Suprapubic skin (tissue), 4 donors: ENCODE measurements at regions not wholly inside any gene's neighbourhood (a gene's known extent, or its start where the extent isn't known, plus 50 kb on each side); places are given as distances from the start of the nearest gene placed in this dataset.

Experiments
- DNase-seq, 2 donors: peaks; one replicate each; pipeline ENCODE4 v3.0.0-alpha.2; 2019; ENCODE audit warnings: low spot score in 2 of 2
- H3K27ac ChIP-seq: fragments of 200-600 bp; sonication (generic); one replicate; pipeline ENCODE4 v1.5.1; 2019
- H3K27me3 ChIP-seq: fragments of 200-600 bp; sonication (generic); one replicate; pipeline ENCODE4 v1.5.1; 2019
- H3K36me3 ChIP-seq: fragments of 200-600 bp; sonication (generic); one replicate; pipeline ENCODE4 v1.5.1; 2019
- H3K4me1 ChIP-seq: fragments of 200-600 bp; sonication (generic); one replicate; pipeline ENCODE4 v1.5.1; 2019
- H3K4me3 ChIP-seq: fragments of 200-600 bp; sonication (generic); one replicate; pipeline ENCODE4 v1.5.1; 2019; ENCODE audit warnings: mild to moderate bottlenecking
- H3K9me3 ChIP-seq: fragments of 200-600 bp; sonication (generic); one replicate; pipeline ENCODE4 v1.5.1; 2019
- CTCF ChIP-seq, 2 donors: fragments of 200-600 bp in 1 of 2; fragments of 450-650 bp in 1 of 2; sonication (generic) in 1 of 2; IDR thresholded peaks; one replicate each; pipeline ENCODE4 v1.5.1; 2016 to 2019; ENCODE audit warnings: antibody characterized with exemption in 2 of 2, mild to moderate bottlenecking in 1 of 2, moderate library complexity in 1 of 2
- EP300 ChIP-seq: sonication (generic); formaldehyde crosslinking; IDR thresholded peaks from one replicate; pipeline ENCODE4 v1.6.1; 2017; ENCODE audit warnings: antibody characterized with exemption
- POLR2A ChIP-seq, 2 donors: fragments of 450-650 bp; IDR thresholded peaks; one replicate each; pipeline ENCODE4 v1.6.1; 2017; ENCODE audit warnings: antibody characterized with exemption in 2 of 2, mild to moderate bottlenecking in 2 of 2, moderate library complexity in 2 of 2
- POLR2AphosphoS5 ChIP-seq, 3 donors: sonication (generic); formaldehyde crosslinking; IDR thresholded peaks; one replicate each; pipeline ENCODE4 v1.6.1; 2017; ENCODE audit warnings: antibody characterized with exemption in 3 of 3
- WGBS: methylation state at CpG from one replicate; pipeline ENCODE4 v1.1.5; 2018; 5-methylcytosine and 5-hydroxymethylcytosine counted together

GRCh38 chr5:97544240-97544639, 361.2 kb upstream of the RIOK2 start:
- Histone ChIP-seq H3K27me3 (no peaks in the 10 kb centered on the region), H3K4me1 (no peaks in the 10 kb centered on the region), H3K4me3 (no peak overlapping the region), H3K9me3 (no peaks in the 10 kb centered on the region), H3K27ac (no peak overlapping the region), H3K36me3 (no peaks in the 10 kb centered on the region)
- TF ChIP-seq EP300 (no peak), CTCF (IDR thresholded peaks at IDR 0.05) (no peak), POLR2AphosphoS5 (IDR thresholded peaks at IDR 0.05) (no peak), POLR2A (IDR thresholded peaks at IDR 0.05) (no peak)
- 54% methylated on average over 3 of the region's 3 CpGs for WGBS
- no peak for DNase-seq

- DNase-seq = no peak
- Histone ChIP-seq H3K4me1 (no peaks in the 10 kb centered on the region), H3K27me3 (no peaks in the 10 kb centered on the region), H3K27ac (no peak overlapping the region), H3K9me3 (no peaks in the 10 kb centered on the region), H3K4me3 (no peak overlapping the region), H3K36me3 (no peaks in the 10 kb centered on the region)
- TF ChIP-seq POLR2A (IDR thresholded peaks at IDR 0.05) = no peak
- TF ChIP-seq POLR2AphosphoS5 (IDR thresholded peaks at IDR 0.05) = no peak
- no peak for TF ChIP-seq CTCF (IDR thresholded peaks at IDR 0.05)
- no peak for TF ChIP-seq EP300
- WGBS = 68% methylated on average over 5 of the region's 5 CpGs
Measured at GRCh38 chr5:97544678-97545077, 361.6 kb upstream of the RIOK2 start.

GRCh38 chr5:97545446-97545845, 362.4 kb upstream of the RIOK2 start:
- Histone ChIP-seq H3K27me3 (no peaks in the 10 kb centered on the region), H3K27ac (no peak overlapping the region), H3K9me3 (no peaks in the 10 kb centered on the region), H3K36me3 (no peaks in the 10 kb centered on the region), H3K4me1 (no peaks in the 10 kb centered on the region), H3K4me3 (no peak overlapping the region)
- no peak for DNase-seq
- TF ChIP-seq CTCF (IDR thresholded peaks at IDR 0.05) = no peak
- TF ChIP-seq EP300 = no peak
- no peak for TF ChIP-seq POLR2AphosphoS5 (IDR thresholded peaks at IDR 0.05)
- no peak for TF ChIP-seq POLR2A (IDR thresholded peaks at IDR 0.05)

- Histone ChIP-seq H3K4me3 (no peak overlapping the region), H3K9me3 (no peaks in the 10 kb centered on the region), H3K36me3 (no peaks in the 10 kb centered on the region), H3K27ac (no peak overlapping the region), H3K4me1 (no peaks in the 10 kb centered on the region), H3K27me3 (no peaks in the 10 kb centered on the region)
- TF ChIP-seq POLR2A (IDR thresholded peaks at IDR 0.05) (no peak), CTCF (IDR thresholded peaks at IDR 0.05) (no peak), POLR2AphosphoS5 (IDR thresholded peaks at IDR 0.05) (no peak), EP300 (no peak)
- DNase-seq = no peak
- WGBS = 60% methylated on average over 2 of the region's 2 CpGs
Measured at GRCh38 chr5:97545886-97546535, 363.0 kb upstream of the RIOK2 start.

- WGBS = 55% methylated on average over 2 of the region's 2 CpGs
- no peak for DNase-seq
- Histone ChIP-seq H3K4me3 (no peak overlapping the region), H3K36me3 (no peaks in the 10 kb centered on the region), H3K27ac (no peak overlapping the region), H3K4me1 (no peaks in the 10 kb centered on the region), H3K9me3 (no peaks in the 10 kb centered on the region), H3K27me3 (no peaks in the 10 kb centered on the region)
- no peak for TF ChIP-seq POLR2AphosphoS5 (IDR thresholded peaks at IDR 0.05)
- no peak for TF ChIP-seq POLR2A (IDR thresholded peaks at IDR 0.05)
- TF ChIP-seq CTCF (IDR thresholded peaks at IDR 0.05) = no peak
- no peak for TF ChIP-seq EP300
Measured at GRCh38 chr5:97547430-97547829, 364.4 kb upstream of the RIOK2 start.
